OCI-LY3 (cell line): ENCODE measurements at regions not wholly inside any gene's neighbourhood (a gene's known extent, or its start where the extent isn't known, plus 50 kb on each side); places are given as distances from the start of the nearest gene placed in this dataset.

Source experiments
- H2AFZ ChIP-seq: fragments of 200-600, 300-600 bp; shearing (Covaris generic); 2 replicates; pipeline ENCODE4 v1.6.0; 2014; ENCODE audit warnings: antibody characterized with exemption, low read depth, low read length
- H3K27ac ChIP-seq: fragments of 200-600, 300-600 bp; sonication (generic); 2 replicates; pipeline ENCODE4 v1.5.1; 2014; ENCODE audit warnings: mild to moderate bottlenecking, low read length, moderate library complexity, mixed read lengths
- H3K27me3 ChIP-seq: fragments of 200-600, 300-600 bp; sonication (generic); 2 replicates; pipeline ENCODE4 v1.6.1; 2014; ENCODE audit warnings: low read depth, low read length, mixed read lengths
- H3K36me3 ChIP-seq: fragments of 200-600, 300-600 bp; sonication (generic); replicated peaks from 2 replicates; pipeline ENCODE3; 2014; ENCODE audit warnings: low read depth, low read length, mixed read lengths
- H3K4me1 ChIP-seq: fragments of 300-600, 200-600 bp; sonication (generic); 2 replicates; pipeline ENCODE4 v1.6.1; 2014; ENCODE audit warnings: low read length, mixed read lengths
- H3K4me2 ChIP-seq: fragments of 200-600, 300-600 bp; sonication (generic); 2 replicates; pipeline ENCODE4 v1.6.1; 2014; ENCODE audit warnings: low read length, mixed read lengths
- H3K4me3 ChIP-seq: fragments of 300-600, 200-600 bp; sonication (generic); 2 replicates; pipeline ENCODE4 v1.5.1; 2014; ENCODE audit warnings: antibody characterized with exemption, mild to moderate bottlenecking, low read length, moderate library complexity
- H3K79me2 ChIP-seq: fragments of 300-600, 200-600 bp; shearing (Covaris generic); 2 replicates; pipeline ENCODE4 v1.6.1; 2014; ENCODE audit warnings: mild to moderate bottlenecking, low read length, mixed read lengths
- H3K9ac ChIP-seq: fragments of 300-600, 200-600 bp; shearing (Covaris generic); 2 replicates; pipeline ENCODE4 v1.6.0; 2014; ENCODE audit warnings: mild to moderate bottlenecking, low read length, moderate library complexity
- H3K9me3 ChIP-seq: fragments of 200-600, 300-600 bp; shearing (Covaris generic); 2 replicates; pipeline ENCODE4 v1.6.1; 2014; ENCODE audit warnings: low read length, mixed read lengths; ENCODE audit not compliant: insufficient read depth
- H4K20me1 ChIP-seq: fragments of 200-600, 300-600 bp; sonication (generic); 2 replicates; pipeline ENCODE4 v1.6.1; 2016; ENCODE audit warnings: low read length, mixed read lengths; ENCODE audit not compliant: insufficient read depth
- EZH2phosphoT487 ChIP-seq: fragments of 200-600 bp; shearing (Covaris generic); IDR thresholded peaks from 2 replicates; pipeline ENCODE4 v1.6.1; 2018; ENCODE audit warnings: antibody characterized with exemption, mixed run types, low read depth
- TF ChIP-seq, protein P1 (sequence below): fragments of 200-600, 300-600 bp; sonication (generic); IDR thresholded peaks from 2 replicates; pipeline ENCODE4 v1.5.1; 2014; ENCODE audit warnings: antibody characterized with exemption, low read length, low read depth

GRCh38 chr2:6372317-6372901 lies 493.3 kb downstream of the CMPK2 start:
- H3K36me3 ChIP-seq = no peaks in the 10 kb centered on the region
- no peak overlapping the region for H3K4me2 ChIP-seq
- no peaks in the 10 kb centered on the region for H3K79me2 ChIP-seq
- no peak overlapping the region for H3K9ac ChIP-seq
- no peaks in the 10 kb centered on the region for H3K27me3 ChIP-seq
- H3K9me3 ChIP-seq = no peaks in the 10 kb centered on the region
- no peak overlapping the region for H2AFZ ChIP-seq
- H3K27ac ChIP-seq = no peak overlapping the region
- TF ChIP-seq, protein P1, sequence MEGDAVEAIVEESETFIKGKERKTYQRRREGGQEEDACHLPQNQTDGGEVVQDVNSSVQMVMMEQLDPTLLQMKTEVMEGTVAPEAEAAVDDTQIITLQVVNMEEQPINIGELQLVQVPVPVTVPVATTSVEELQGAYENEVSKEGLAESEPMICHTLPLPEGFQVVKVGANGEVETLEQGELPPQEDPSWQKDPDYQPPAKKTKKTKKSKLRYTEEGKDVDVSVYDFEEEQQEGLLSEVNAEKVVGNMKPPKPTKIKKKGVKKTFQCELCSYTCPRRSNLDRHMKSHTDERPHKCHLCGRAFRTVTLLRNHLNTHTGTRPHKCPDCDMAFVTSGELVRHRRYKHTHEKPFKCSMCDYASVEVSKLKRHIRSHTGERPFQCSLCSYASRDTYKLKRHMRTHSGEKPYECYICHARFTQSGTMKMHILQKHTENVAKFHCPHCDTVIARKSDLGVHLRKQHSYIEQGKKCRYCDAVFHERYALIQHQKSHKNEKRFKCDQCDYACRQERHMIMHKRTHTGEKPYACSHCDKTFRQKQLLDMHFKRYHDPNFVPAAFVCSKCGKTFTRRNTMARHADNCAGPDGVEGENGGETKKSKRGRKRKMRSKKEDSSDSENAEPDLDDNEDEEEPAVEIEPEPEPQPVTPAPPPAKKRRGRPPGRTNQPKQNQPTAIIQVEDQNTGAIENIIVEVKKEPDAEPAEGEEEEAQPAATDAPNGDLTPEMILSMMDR = no peak
- no peak for TF ChIP-seq EZH2phosphoT487
- H4K20me1 ChIP-seq = no peaks in the 10 kb centered on the region
- no peak overlapping the region for H3K4me3 ChIP-seq
- H3K4me1 ChIP-seq = no peaks in the 10 kb centered on the region

DNA sequence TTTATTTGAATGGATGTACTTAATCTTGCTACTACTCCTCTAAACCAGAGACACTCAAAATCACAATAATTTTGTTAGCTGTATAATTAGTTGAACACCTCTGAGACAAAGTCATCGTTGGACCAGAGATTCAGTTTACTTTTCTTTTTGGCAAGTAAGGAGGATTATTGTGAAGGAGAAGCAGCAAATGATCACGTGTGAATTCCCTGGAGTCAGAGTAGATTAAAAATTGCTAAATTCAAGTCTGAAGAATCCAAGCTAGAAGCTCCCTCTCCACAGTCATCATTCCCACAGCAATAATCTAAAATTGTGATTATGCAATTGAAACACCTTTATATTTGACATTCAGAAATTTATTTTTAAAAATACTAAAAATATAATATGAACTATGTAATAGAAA lies 484.4 kb downstream of the CMPK2 start:
- Histone ChIP-seq H3K4me3 (no peak overlapping the region), H3K4me1 (no peaks in the 10 kb centered on the region), H3K27me3 (no peaks in the 10 kb centered on the region), H3K4me2 (no peak overlapping the region), H4K20me1 (no peaks in the 10 kb centered on the region), H3K9me3 (no peaks in the 10 kb centered on the region), H3K79me2 (no peaks in the 10 kb centered on the region), H2AFZ (no peak overlapping the region), H3K36me3 (no peaks in the 10 kb centered on the region), H3K27ac (no peak overlapping the region), H3K9ac (no peak overlapping the region)
- TF ChIP-seq, protein P1 = no peak
- no peak for TF ChIP-seq EZH2phosphoT487

- Histone ChIP-seq H3K27me3 (no peaks in the 10 kb centered on the region), H3K27ac (no peak overlapping the region), H3K4me1 (no peaks in the 10 kb centered on the region), H3K9ac (no peak overlapping the region), H3K9me3 (no peaks in the 10 kb centered on the region), H3K4me3 (no peak overlapping the region), H4K20me1 (no peaks in the 10 kb centered on the region), H3K79me2 (no peaks in the 10 kb centered on the region), H3K36me3 (no peaks in the 10 kb centered on the region), H3K4me2 (no peak overlapping the region), H2AFZ (no peak overlapping the region)
- TF ChIP-seq EZH2phosphoT487 = no peak
- TF ChIP-seq, protein P1 = no peak
Observed at GRCh38 chr2:6384341-6384740, 481.4 kb downstream of the CMPK2 start.

- H3K9me3 ChIP-seq = no peaks in the 10 kb centered on the region
- no peaks in the 10 kb centered on the region for H3K27me3 ChIP-seq
- H3K36me3 ChIP-seq = no peaks in the 10 kb centered on the region
- H3K9ac ChIP-seq = no peak overlapping the region
- no peak overlapping the region for H3K27ac ChIP-seq
- H3K4me2 ChIP-seq = no peak overlapping the region
- TF ChIP-seq, protein P1 = no peak
- no peak for TF ChIP-seq EZH2phosphoT487
- H2AFZ ChIP-seq = no peak overlapping the region
- no peaks in the 10 kb centered on the region for H4K20me1 ChIP-seq
- no peak overlapping the region for H3K4me3 ChIP-seq
- no peaks in the 10 kb centered on the region for H3K4me1 ChIP-seq
- H3K79me2 ChIP-seq = no peaks in the 10 kb centered on the region
Observed at GRCh38 chr2:6392354-6392753, 473.4 kb downstream of the CMPK2 start.
